NCI-H2196 (cell line): ENCODE measurements at regions not wholly inside any gene's neighbourhood (a gene's known extent, or its start where the extent isn't known, plus 50 kb on each side); places are given as distances from the start of the nearest gene placed in this dataset.

Experiments
- DNase-seq: peaks from one replicate; lab custom pipeline; 2025; ENCODE audit not compliant: unreplicated experiment; lab: John Stamatoyannopoulos, UW

DNA sequence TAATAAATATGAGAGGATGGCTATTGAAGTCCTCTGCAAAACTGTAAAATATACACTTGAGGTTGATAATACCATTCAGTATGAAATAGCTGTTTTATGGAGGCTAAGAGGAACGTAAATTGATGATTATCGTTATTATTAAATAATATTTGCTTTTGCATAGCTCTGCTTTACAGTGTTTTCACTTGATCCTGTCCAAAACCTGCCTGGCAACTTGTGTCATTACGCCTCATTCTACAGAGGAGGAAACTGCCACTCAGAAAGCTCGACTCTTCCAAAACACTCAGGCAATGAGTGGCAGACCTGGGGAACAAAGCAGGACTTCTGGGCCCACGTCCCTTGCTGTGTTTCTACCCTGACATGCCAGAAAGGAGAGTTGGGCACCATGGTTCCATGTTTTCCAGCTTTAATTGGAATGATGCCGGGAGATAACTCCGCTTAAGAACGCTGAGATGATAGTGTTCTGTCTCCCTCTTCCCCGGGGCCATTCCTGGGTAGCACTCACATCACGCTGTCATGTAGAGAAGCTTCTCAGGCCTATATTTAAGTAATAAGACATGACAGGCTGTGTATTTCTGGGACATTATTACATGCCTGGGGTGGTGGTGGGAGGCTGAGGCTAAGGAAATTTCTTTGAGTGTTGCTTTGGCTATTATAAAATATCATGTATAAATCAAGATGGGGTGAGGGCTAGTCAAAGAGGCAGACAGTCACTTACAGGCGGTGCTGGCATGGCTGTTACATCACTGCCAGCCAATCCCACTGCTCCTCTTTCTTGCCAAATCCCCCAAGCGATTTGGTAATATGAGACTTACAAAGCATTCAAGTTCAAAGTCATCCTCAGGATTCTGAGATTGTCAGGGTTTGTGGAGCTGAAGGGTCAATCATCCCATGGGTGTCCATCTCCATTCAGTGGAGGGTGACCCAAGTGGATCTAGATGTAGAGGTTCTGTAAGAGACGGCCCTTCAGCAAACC, 501.7 kb downstream of the INSC start:
- no peak for DNase-seq

DNA sequence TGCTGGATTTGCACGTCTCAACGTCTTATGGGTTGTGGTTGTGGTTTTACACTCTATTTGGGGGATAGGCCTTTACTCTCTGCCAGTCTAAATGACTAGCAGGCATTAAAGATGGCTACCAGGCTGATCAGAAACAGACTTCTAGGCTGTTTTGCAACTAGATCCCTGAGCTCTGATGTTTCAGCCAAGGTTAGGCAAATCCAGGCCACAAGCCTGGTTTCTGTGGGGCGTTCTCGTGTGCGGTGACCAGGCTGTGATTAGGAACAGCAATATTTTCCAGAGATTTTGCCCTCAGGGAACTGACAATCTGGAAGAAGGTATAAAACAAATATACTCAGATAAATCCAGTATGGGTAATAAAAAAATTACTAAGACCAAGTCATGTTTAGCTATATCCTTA, 502.4 kb downstream of the INSC start:
- DNase-seq = no peak

DNA sequence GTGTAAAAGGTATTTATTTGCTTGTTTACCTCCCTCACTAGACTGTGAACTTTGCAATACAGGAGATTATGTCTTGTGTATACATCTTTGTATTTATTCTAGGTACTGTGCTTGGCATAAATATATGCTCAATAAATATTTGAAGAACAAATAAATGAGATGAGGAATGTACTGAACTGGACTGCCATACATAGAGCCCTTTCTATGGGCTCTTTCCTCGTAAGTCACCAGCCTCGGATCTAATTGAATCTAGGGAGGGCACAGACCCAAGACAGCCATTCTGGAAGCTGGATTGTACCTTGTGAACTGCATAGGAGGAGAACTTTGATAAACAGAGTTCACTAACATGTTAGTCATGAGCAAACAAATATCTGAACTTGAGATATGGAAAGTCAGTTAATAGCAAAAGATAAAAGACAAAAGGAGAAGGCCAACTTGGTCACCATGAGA, 503.9 kb downstream of the INSC start:
- DNase-seq = no peak

DNA sequence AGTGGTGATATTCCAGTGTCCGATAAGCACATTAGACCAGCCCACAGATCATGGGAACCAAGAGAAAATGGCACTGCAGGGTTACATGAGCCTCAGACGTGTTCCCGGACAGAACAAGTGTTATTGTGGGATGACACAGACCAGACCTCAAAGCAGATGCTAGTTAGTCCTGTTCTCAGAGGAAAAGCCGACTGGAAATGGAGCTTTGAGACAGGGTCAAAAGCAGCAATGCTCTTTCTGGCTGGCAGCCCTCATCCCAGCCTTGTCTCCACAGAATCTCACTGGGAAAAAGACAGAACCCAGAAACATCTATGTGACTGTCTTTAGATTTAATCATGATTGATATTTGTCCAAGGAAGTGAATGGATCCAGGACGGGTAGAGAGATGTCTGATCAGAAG, 506.8 kb downstream of the INSC start:
- DNase-seq = no peak

DNA sequence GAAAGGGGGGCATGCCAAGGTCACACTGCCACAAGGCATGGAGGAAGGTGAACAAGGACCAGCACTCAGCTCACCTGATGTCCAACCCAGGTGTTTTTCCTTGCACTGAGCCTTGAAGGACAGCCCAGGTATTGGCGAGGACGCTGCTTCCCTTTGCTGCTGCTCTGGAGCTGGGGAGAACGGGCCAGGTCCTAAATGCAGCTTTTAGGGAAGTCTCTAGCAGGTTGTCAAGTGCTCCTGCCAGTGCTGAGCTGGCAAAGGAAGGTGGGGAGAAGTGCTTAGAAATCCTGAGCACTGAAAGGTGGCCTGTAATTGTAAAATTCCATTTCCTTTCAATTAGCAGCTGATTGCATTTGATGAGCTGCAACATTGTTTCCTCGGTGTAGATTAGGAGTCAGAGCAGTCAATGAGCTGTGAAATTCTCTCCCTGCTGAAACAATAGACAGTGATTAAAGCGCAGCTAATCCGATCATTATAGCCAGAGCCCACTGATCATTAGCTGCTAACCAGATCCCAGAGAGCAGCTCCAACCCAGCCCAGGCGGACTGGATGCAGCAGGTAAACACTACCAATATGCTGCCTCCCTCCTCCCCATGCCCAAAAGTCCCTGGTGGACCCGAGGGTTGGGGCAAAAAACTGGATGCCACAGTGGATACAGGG, 507.6 kb downstream of the INSC start:
- no peak for DNase-seq

DNA sequence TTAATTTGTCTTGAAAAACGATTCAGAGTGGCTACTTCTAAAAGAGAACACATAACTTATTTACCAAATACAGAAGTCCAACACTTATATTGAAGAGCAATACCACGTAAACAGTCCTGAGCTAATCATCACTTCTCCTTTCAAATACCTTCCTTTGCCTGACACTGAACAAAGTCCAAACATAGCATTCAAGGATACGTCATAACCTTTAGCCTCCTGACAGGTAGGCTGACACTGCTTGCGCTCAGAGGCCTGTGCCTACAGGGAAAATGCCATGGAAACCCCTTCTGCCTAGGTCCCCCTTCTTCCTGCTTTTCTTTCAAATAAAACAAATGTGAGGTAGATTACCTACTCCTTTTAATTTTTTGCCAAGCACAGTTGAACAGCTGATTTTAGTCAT, 510.0 kb downstream of the INSC start:
- no peak for DNase-seq

DNA sequence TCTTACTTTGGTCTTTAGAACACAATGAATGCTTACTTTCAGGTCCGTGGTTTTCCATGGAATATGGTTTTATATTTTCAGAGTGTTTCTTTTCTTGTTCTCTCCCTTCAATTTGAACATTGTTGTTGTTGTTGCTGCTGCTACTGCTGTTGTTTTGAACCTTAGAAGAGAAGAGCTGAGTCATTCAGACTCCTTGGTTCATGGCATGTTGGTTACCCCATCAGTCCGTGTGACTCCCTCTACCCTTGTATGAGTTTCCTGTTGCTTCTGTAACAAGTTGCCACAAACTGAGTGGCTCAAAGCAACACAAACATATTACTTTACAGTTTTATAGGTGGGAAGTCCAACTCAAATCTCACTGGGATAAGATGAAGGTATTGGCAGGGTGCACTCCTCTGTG, 511.0 kb downstream of the INSC start:
- no peak for DNase-seq

DNA sequence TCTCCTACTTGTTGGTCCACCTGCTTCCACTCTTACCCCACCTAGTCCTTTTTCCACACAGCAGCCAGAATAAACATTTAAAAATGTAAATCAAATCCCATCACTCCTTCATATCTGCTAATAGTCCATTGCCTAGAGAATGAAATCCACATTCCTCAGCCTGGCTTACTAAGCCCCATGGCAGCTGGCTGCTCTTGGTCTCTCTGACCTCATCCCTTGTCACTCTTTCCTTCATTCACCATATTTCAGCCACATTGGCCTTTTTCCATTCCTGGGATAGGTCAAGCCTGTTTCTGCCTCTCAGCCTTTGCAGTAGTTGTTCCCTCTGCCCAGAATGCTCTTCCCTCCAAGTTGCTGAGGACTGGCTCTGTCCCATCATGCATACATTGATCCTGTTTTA, 512.8 kb downstream of the INSC start:
- DNase-seq = no peak

DNA sequence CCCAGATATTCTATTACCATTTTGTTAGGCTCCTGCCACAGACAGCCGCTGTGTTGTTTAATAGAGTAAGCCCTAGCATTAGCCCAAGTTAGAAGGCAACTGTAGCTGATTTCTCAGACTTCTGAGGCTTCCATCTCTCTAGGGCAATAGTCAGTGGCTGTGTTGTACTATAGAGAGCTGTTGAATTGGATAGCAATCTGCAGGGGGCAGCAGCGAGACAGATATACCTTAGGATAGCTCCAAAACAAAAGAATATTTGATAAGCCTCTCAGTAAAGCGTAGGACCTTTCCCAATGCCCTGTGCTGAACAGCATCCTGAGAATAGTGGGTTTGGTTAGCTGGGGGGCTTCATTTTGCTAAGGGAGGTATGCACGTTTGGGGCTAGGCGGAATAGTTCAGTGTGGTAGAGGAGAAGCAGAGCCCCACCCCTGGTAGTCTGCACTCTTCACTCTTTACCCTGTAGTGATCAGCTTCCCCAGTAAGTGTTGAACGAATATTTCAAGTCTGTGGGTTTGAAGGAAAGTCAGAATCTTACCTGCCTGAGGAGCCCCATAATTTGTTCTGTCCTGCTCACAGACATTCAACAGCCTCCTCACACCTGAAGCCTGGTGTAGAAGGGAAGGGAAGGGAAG, 515.1 kb downstream of the INSC start:
- no peak for DNase-seq

DNA sequence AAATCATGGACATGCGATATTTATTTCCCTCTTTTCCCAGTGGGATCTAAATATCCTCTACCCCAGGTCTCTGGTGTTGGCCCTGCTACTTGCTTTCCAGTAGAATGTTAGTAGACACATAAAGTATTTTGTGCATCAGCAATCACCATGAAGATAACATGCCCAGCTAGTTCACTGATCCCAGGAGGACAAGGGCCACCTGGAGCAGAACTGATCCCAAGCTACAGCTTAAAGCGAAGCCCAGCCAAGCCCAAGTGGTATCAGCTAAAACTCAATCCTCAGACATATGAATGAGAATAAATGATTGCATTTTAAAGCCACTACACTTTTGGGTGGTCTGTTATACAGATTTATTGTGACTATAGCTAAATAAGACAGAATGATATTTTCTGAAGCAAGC, 516.2 kb downstream of the INSC start:
- no peak for DNase-seq

DNA sequence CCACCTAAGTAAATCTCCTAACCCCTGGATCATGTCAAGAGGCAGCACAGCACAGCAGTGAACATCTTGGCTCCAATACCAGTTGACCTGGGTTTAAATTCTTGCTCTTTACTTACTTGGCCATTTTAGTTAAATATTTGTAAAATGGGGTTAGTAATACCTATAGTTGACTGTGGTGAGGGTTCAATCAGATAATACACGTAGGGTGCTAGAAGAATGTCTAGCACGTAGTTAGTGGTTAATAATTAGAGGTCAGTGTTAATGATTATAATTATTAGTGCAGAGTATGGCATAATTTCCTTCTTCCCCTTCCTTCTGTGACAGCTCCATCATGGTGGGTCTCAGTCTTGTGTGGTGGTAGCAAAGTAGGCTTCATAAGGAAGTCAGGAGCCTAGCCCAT, 520.8 kb downstream of the INSC start:
- DNase-seq = no peak

DNA sequence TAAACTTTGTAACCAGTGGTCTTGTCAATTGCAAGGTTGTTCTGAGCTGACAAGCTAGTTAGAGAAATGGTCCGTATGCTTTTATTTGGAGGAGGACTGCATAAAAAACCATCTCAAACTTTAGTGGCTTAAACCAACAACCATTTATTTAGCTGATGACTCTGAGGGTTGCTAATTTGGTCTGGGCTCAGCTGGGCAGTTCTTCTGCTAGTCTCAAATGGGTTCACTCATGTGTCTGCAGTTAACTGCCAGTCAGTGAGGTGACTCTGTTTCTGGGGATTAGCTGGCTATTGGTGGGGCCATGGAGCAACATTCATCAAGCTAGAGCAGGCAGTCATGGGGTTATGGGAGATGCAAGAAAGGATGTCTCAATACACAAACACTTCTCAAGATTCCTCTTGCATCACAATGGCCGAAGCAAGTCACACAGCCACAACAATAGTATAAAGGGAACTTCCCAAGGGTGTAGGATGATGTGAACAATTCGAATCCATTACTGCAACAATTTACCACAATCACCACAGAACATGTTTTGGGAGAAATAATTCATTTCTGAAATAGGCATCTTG, 521.9 kb downstream of the INSC start:
- DNase-seq = no peak

DNA sequence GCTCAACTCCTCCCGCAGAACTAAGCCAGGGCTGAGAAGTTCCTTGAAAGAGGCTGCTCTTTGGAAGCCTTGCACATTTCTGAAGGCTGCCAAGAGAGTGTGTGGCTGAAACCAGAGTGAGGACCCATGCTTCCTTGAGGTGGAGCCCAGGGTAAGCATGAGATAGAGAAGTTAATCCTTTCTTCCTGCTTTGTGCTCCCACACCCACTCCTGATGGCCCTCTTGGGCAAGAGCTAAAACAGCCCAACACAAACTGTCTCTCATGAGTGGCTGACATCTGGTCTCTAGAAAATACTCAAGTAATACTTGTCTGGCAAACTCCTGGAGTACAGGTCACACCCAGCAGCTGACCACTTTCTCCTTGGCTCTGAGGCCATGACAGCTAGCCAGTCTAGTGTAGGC, 523.7 kb downstream of the INSC start:
- no peak for DNase-seq

DNA sequence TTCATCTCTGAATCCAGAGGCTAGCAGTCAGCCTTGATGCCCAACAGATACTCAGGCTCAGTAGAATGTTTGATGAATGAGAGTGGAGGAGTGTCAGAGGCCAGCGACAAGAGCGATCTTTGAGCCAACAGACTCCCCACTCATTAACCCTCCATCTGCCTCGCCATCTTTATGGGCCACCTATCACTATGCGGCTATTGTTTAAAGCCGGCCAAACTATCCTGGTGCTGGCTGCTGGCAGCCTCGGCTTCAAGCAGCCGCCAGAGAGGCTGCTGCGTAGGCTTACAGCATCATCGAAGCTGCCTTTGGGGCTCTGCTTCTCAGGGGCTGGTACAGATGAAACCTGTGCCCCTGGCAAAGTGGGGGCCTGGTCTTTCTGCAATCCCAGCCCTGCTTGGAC, 525.6 kb downstream of the INSC start:
- no peak for DNase-seq

DNA sequence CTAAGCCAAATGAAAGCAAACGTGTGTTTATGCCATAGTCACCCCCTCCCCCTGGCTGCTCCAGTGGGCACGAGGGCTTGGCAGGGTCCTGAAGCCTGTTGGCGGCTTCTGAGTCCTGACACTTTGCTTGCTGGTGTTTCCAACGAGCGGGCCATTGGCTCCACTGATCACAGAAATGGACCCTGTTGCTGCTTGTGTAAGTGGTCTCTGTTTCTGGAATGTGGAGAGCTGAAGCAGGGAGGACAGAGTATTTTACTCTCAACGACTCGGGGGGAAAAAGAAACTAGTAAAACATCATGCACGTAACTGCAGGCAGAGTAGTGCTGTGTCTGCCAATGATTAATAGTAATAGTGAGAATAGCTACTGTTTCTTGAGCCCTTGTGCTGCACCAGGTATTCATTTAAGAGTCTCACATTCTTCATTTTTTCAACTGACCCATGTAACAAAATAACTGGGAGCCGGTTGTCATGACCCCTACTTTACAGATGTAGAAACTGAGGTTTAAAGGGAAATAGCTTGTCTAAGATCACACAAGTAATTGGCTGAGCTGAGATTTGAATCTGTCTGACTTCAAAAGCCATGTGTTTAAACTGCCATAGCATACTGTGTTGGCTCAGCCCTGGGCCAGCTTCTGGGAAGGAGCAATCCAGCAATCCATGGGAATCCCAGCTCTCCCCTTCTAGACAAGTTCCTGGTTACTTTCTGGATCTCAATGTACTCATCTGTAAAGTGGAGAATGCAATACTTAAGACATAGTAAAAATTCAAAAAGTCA, 526.7 kb downstream of the INSC start:
- DNase-seq = no peak

DNA sequence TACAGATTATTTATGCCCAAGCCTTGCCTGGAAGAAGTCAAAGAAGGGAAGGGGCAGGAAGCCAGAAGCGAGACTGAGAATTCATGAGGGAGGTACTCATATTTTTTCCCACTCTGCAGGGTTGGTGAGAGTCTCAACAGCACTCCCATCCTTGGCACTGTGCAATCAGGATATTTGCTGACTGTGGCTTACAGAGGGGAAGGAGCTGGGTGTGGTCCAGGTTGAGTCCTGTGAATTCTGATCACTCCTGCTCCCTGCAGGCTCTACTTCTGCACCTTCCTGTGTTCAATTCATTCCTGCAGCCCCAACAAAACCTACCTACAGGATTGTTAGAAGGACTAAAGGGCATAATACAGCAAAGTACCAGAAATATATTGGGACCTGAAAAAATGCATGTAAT, 530.5 kb downstream of the INSC start:
- DNase-seq = no peak

DNA sequence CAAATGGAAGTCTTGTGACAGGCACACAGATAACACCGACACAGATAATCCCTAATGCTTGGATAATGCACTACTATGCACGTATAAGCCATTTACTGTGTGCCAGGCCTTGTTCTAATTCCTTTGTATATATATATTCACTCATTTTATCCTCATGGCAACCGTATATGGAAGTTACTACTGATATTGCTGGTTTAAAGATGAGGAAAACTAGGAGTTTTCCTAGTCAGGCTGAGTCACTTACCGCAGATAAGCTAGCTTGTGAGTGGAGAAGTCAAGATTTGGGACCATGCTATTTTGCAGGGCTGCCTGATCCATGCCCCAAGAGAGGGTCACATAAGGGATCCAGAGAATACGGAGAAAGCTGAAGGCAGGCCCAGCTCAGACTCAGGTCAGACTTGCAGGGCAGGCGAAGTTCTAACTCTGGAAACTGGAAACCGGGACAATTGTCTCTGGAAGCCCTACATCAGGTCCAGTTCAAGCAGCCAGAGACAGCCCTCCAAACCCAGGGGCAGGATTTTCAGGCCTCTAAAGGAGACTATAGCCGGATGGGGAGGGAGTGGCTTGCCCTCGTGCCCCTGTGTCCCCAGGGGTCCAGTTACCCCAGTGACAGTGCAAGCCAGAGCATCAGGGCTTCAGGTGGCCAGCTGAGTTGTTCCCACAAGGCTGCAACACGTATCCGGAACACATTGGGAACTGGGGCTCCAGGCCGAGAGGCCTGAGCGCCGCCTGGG, 534.8 kb downstream of the INSC start:
- DNase-seq = no peak

DNA sequence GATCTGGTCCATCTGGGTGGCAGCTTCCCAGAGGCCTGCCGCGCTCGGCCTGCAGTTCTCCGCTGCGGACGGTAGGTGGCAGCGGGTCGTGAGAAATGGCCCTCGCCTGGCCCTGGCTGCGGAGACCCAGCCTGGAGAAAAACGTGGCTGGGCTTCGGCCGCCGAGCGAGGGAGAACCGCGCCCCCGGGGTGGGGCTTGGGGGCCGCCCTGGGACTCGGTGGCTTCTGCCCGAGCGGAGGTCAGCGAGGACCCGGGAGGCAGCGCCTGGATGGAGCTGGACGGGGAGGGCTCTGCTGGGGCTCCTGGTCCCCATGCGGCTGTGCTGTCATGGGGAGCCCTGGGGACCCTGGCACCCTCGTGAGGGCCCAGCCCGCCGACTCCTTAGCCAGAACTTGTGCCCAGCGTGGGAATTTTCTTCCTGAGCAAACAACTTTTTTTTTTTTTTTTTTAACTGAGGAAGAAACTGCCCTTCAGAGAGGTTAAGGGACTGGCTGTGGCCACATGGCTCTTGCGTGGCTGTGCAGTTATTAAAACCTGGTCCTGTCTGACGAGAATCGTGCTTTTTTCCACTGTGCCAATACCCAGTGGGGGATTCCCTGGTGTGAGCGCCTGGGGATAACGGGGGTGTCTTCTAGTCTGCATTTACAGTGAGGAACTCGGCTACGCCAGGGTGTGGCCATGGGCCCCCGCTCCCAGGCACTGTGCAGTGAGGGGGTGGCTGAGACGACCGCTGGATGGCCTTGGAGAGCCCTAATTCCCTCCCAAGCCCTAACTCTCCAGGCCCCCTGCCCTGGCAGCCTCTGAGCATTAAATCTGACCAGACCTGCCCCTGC, 535.6 kb downstream of the INSC start:
- DNase-seq = peak; percentile 92

DNA sequence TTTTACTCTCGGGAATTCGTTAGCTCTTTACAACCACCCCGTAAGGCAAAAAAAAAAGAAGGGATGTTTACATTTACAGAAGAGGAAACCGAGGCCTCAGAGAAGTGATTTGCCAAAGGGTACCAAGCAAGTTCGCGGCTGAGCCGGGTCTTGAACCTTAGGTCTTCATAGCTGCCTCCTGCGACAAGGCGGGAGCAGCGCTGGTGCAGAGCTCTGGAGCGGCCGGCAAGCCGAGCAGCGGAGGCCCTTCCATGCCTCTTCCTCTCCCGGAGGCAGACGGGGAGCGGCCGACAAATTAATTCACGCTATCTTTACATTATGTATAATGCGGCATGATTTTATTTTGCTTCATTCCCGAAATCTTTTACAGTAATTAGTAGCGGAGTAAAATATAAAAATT, 536.3 kb downstream of the INSC start:
- no peak for DNase-seq
